ENCODE measurements at regions not wholly inside any gene's neighbourhood (a gene's known extent, or its start where the extent isn't known, plus 50 kb on each side); places are given as distances from the start of the nearest gene placed in this dataset.

GRCh38 chr10:113379091-113379490 lies 173.8 kb upstream of the HABP2 start (continued):
- TF ChIP-seq ZBTB33 (IDR thresholded peaks at IDR 0.05; ENCODE audit: extremely low read depth, insufficient replicate concordance, low read length): no peak
- no peak for TF ChIP-seq EZH2phosphoT487 (IDR thresholded peaks at IDR 0.05; ENCODE audit: borderline replicate concordance)
- no peak for TF ChIP-seq ELF1 (IDR thresholded peaks at IDR 0.05; ENCODE audit: borderline replicate concordance, low read depth)
- TF ChIP-seq RAD21 (IDR thresholded peaks at IDR 0.05; ENCODE audit: low read depth): no peak
- TF ChIP-seq POLR2AphosphoS5 (IDR thresholded peaks at IDR 0.05; ENCODE audit: low read depth, low read length): no peak
- TF ChIP-seq, protein P1, sequence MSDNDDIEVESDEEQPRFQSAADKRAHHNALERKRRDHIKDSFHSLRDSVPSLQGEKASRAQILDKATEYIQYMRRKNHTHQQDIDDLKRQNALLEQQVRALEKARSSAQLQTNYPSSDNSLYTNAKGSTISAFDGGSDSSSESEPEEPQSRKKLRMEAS (IDR thresholded peaks at IDR 0.05): no peak
- no peak for TF ChIP-seq SIN3A (IDR thresholded peaks at IDR 0.05; ENCODE audit: low read depth)
- no peak for TF ChIP-seq POLR2A (IDR thresholded peaks at IDR 0.05; ENCODE audit: borderline replicate concordance, extremely low read depth, insufficient read depth, insufficient read length)
- no peak for TF ChIP-seq YY1 (IDR thresholded peaks at IDR 0.05; ENCODE audit: extremely low read depth, insufficient replicate concordance, low read depth, low read length)
- TF ChIP-seq EZH2 (IDR thresholded peaks at IDR 0.05): no peak

DNA sequence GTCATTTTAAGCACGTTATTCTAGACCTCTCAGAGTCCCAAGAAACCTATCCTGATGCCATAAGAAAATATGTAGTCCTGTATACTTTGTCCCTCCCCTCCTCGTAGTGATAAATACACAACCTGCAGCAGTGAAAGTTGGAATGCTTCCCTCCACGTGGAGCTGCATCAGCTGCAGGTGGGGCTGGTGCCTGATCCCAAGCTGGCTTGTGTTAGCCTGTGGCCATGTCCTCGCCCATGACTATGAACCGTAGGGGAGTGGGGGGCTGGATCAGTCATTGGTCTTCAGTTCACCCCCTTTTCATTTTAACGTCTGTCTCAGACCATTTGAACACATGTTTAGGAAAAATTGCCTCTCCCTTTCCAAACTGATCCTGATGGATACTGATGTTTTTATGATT lies 171.4 kb upstream of the HABP2 start:
- no peak overlapping the region for H2AFZ ChIP-seq (ENCODE audit: low read depth, low read length, poor library complexity, severe bottlenecking)
- no peak for DNase-seq (ENCODE audit: low read depth, low spot score)
- H3K4me3 ChIP-seq (replicated peaks in 1 of 2; ENCODE audit: low read depth in 1 of 2, low read length in 2 of 2): no peak overlapping the region
- H3K27me3 ChIP-seq (ENCODE audit: insufficient read depth, low read length): peaks cover 6% of the 10 kb centered on the region; the same call in 1 of the 2 replicates
- H3K79me2 ChIP-seq (ENCODE audit: insufficient read depth, low read length): no peaks in the 10 kb centered on the region
- CTCF ChIA-PET: no interaction called here
- ATAC-seq: no peak
- no peak overlapping the region for H3K27ac ChIP-seq (ENCODE audit: low read depth, low read length)
- no peaks in the 10 kb centered on the region for H4K20me1 ChIP-seq (ENCODE audit: insufficient read depth)
- H3K4me1 ChIP-seq (ENCODE audit: control insufficient read depth in 1 of 2, insufficient read depth in 2 of 2, low read length in 2 of 2): peaks cover 15 to 19% of the 10 kb centered on the region in 2 experiments
- POLR2A ChIA-PET: no interaction called here
- RAD21 ChIA-PET (ENCODE audit: low non-redundant PET in 1 of 2, low total read pairs in 2 of 2, uncharacterized antibody in 2 of 2, unreplicated experiment in 2 of 2): no interaction called here
- no peaks in the 10 kb centered on the region for H3K36me3 ChIP-seq (ENCODE audit: control insufficient read depth in 1 of 2, insufficient read depth in 2 of 2, low read length in 2 of 2)
- BruUV-seq (replicated peaks): no TSS peak
- H3K9me3 ChIP-seq (ENCODE audit: control insufficient read depth in 1 of 2, insufficient read depth in 1 of 2, low read depth in 1 of 2, low read length in 2 of 2): no peaks in the 10 kb centered on the region
- no peak overlapping the region for H3K9ac ChIP-seq (ENCODE audit: low read length)
- intact Hi-C loops (cut with micrococcal nuclease): loop anchor here (10.0 kb wide), 4 partner anchors 237 to 937 kb away; partner anchors contain the start of genes VTI1A and ZDHHC6
- TF ChIP-seq JUND (IDR thresholded peaks at IDR 0.05) (no peak), CBX3 (IDR thresholded peaks at IDR 0.05; ENCODE audit: low read depth) (no peak), POLR2AphosphoS5 (IDR thresholded peaks at IDR 0.05; ENCODE audit: low read depth, low read length) (no peak), SIN3A (IDR thresholded peaks at IDR 0.05; ENCODE audit: low read depth) (no peak), TCF7L2 (IDR thresholded peaks at IDR 0.05; ENCODE audit: borderline replicate concordance, extremely low read depth, insufficient read depth, insufficient read length) (no peak), FOSL1 (IDR thresholded peaks at IDR 0.05; ENCODE audit: low read depth) (no peak), ELF1 (IDR thresholded peaks at IDR 0.05; ENCODE audit: borderline replicate concordance, low read depth) (no peak), RAD21 (IDR thresholded peaks at IDR 0.05; ENCODE audit: low read depth) (no peak), ZBTB33 (IDR thresholded peaks at IDR 0.05; ENCODE audit: extremely low read depth, insufficient replicate concordance, low read length) (no peak), EGR1 (IDR thresholded peaks at IDR 0.05; ENCODE audit: low read depth) (no peak), POLR2A (IDR thresholded peaks at IDR 0.05; ENCODE audit: borderline replicate concordance, extremely low read depth, insufficient read depth, insufficient read length) (no peak)
- TF ChIP-seq, protein P2, sequence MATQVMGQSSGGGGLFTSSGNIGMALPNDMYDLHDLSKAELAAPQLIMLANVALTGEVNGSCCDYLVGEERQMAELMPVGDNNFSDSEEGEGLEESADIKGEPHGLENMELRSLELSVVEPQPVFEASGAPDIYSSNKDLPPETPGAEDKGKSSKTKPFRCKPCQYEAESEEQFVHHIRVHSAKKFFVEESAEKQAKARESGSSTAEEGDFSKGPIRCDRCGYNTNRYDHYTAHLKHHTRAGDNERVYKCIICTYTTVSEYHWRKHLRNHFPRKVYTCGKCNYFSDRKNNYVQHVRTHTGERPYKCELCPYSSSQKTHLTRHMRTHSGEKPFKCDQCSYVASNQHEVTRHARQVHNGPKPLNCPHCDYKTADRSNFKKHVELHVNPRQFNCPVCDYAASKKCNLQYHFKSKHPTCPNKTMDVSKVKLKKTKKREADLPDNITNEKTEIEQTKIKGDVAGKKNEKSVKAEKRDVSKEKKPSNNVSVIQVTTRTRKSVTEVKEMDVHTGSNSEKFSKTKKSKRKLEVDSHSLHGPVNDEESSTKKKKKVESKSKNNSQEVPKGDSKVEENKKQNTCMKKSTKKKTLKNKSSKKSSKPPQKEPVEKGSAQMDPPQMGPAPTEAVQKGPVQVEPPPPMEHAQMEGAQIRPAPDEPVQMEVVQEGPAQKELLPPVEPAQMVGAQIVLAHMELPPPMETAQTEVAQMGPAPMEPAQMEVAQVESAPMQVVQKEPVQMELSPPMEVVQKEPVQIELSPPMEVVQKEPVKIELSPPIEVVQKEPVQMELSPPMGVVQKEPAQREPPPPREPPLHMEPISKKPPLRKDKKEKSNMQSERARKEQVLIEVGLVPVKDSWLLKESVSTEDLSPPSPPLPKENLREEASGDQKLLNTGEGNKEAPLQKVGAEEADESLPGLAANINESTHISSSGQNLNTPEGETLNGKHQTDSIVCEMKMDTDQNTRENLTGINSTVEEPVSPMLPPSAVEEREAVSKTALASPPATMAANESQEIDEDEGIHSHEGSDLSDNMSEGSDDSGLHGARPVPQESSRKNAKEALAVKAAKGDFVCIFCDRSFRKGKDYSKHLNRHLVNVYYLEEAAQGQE (IDR thresholded peaks at IDR 0.05; ENCODE audit: low read depth): no peak
- H3K9me2 ChIP-seq (ENCODE audit: insufficient read depth): no peaks in the 10 kb centered on the region; the same call in 1 of the 2 replicates
- H3K4me2 ChIP-seq (ENCODE audit: low read length): no peak overlapping the region
